OCI-LY7 (cell line): ENCODE measurements at regions not wholly inside any gene's neighbourhood (a gene's known extent, or its start where the extent isn't known, plus 50 kb on each side); places are given as distances from the start of the nearest gene placed in this dataset.

Experiments
- BruUV-seq: library from RNA; stranded (reverse); fragments of 400-500 nt; replicated peaks from 2 replicates; lab custom pipeline; 2021; lab: Mats Ljungman, UMichigan
- CTCF ChIA-PET: fragments of 300-600 bp; sonication (Branson Sonifier 250); formaldehyde crosslinking; loops from one replicate; lab custom pipeline; 2022; ENCODE audit warnings: antibody characterized with exemption; ENCODE audit not compliant: unreplicated experiment; lab: Charles Lee
- POLR2A ChIA-PET: fragments of 300-600 bp; sonication (Branson Sonifier 250); formaldehyde crosslinking; loops from one replicate; lab custom pipeline; 2022; ENCODE audit warnings: antibody characterized with exemption; lab: Charles Lee
- DNase-seq: peaks from one replicate; pipeline ENCODE4 v3.0.0-alpha.2; 2015; ENCODE audit warnings: low spot score
- H2AFZ ChIP-seq: fragments of 200-600 bp; sonication (generic), shearing (Covaris generic); 2 replicates; pipeline ENCODE4 v1.6.1; 2014; ENCODE audit warnings: mild to moderate bottlenecking, antibody characterized with exemption, low read length, moderate library complexity
- H3K27ac ChIP-seq: fragments of 200-600 bp; sonication (generic); 2 replicates; pipeline ENCODE4 v1.5.1; 2014; ENCODE audit warnings: mixed run types, low read depth, mild to moderate bottlenecking, moderate library complexity, low read length, inconsistent platforms; ENCODE audit not compliant: poor library complexity, severe bottlenecking
- H3K36me3 ChIP-seq: fragments of 200-600 bp; sonication (generic); 2 replicates; pipeline ENCODE4 v1.6.1; 2014; ENCODE audit warnings: mild to moderate bottlenecking, antibody characterized with exemption, low read length, moderate library complexity, mixed read lengths; ENCODE audit not compliant: insufficient read depth
- H3K4me1 ChIP-seq: fragments of 200-600 bp; sonication (generic); 2 replicates; pipeline ENCODE4 v1.5.1; 2014; ENCODE audit warnings: mild to moderate bottlenecking, low read length; ENCODE audit not compliant: insufficient read depth, poor library complexity, severe bottlenecking
- H3K4me2 ChIP-seq: fragments of 200-600 bp; sonication (generic); 2 replicates; pipeline ENCODE4 v1.6.1; 2014; ENCODE audit warnings: mild to moderate bottlenecking, low read length
- H3K4me3 ChIP-seq: fragments of 200-600 bp; sonication (generic); 2 replicates; pipeline ENCODE4 v1.5.1; 2014; ENCODE audit warnings: mild to moderate bottlenecking, low read depth, low read length; ENCODE audit not compliant: poor library complexity, severe bottlenecking
- H3K79me2 ChIP-seq: fragments of 200-600 bp; sonication (generic); 2 replicates; pipeline ENCODE4 v1.6.1; 2016; ENCODE audit warnings: low read depth, mild to moderate bottlenecking, low read length, moderate library complexity, mixed read lengths; ENCODE audit not compliant: insufficient read depth
- H3K9me2 ChIP-seq: fragments of 200-600 bp; sonication (generic); 2 replicates; pipeline ENCODE4 v1.6.1; 2016; ENCODE audit warnings: mild to moderate bottlenecking, low read length, mixed read lengths; ENCODE audit not compliant: insufficient read depth
- H3K9me3 ChIP-seq: fragments of 200-600 bp; sonication (generic); 2 replicates; pipeline ENCODE4 v1.6.1; 2014; ENCODE audit warnings: mild to moderate bottlenecking, mixed run types, low read length, mixed read lengths
- H4K20me1 ChIP-seq: fragments of 200-600 bp; sonication (generic); 2 replicates; pipeline ENCODE4 v1.6.1; 2014; ENCODE audit warnings: mild to moderate bottlenecking, antibody characterized with exemption, low read length, moderate library complexity, mixed read lengths; ENCODE audit not compliant: insufficient read depth
- EZH2phosphoT487 ChIP-seq: fragments of 200-600 bp; sonication (generic); IDR thresholded peaks from 2 replicates; pipeline ENCODE4 v1.6.1; 2018; ENCODE audit warnings: low read depth, borderline replicate concordance, mild to moderate bottlenecking, mixed run types, antibody characterized with exemption, low read length, moderate library complexity, mixed read lengths
- intact Hi-C: fragments of 100-400 bp; cut with micrococcal nuclease; formaldehyde crosslinking; loops from one replicate; pipeline ENCODE4 v1.10.0; 2022; ENCODE audit not compliant: unreplicated experiment
- TF ChIP-seq, protein P1 (sequence below): fragments of 200-600 bp; sonication (generic); conservative IDR thresholded peaks from 2 replicates; pipeline ENCODE4 v1.5.1; 2014; ENCODE audit warnings: mild to moderate bottlenecking, antibody characterized with exemption, low read length, moderate library complexity, mixed read lengths

- H3K9me2 ChIP-seq, result no peaks in the 10 kb centered on the region
- no peak for TF ChIP-seq EZH2phosphoT487
- TF ChIP-seq, protein P1, sequence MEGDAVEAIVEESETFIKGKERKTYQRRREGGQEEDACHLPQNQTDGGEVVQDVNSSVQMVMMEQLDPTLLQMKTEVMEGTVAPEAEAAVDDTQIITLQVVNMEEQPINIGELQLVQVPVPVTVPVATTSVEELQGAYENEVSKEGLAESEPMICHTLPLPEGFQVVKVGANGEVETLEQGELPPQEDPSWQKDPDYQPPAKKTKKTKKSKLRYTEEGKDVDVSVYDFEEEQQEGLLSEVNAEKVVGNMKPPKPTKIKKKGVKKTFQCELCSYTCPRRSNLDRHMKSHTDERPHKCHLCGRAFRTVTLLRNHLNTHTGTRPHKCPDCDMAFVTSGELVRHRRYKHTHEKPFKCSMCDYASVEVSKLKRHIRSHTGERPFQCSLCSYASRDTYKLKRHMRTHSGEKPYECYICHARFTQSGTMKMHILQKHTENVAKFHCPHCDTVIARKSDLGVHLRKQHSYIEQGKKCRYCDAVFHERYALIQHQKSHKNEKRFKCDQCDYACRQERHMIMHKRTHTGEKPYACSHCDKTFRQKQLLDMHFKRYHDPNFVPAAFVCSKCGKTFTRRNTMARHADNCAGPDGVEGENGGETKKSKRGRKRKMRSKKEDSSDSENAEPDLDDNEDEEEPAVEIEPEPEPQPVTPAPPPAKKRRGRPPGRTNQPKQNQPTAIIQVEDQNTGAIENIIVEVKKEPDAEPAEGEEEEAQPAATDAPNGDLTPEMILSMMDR, result no peak
- H3K4me1 ChIP-seq, result no peaks in the 10 kb centered on the region
- intact Hi-C loops, result no loop called here
- H3K9me3 ChIP-seq, result no peaks in the 10 kb centered on the region
- ChIA-PET POLR2A (interaction anchor here (1.2 kb wide), 1 partner anchor 29 kb away, joined by 4 read pairs; no protein-coding TSS in a partner anchor), CTCF (no interaction called here)
- no peak for DNase-seq
- H3K36me3 ChIP-seq, result no peaks in the 10 kb centered on the region
- BruUV-seq, result no TSS peak
- no peak overlapping the region for H3K4me2 ChIP-seq
- no peak overlapping the region for H3K27ac ChIP-seq
- no peak overlapping the region for H3K4me3 ChIP-seq
- no peaks in the 10 kb centered on the region for H4K20me1 ChIP-seq
- no peaks in the 10 kb centered on the region for H3K79me2 ChIP-seq
- H2AFZ ChIP-seq, result no peak overlapping the region
Observed at GRCh38 chr1:8267307-8267706, 50.6 kb upstream of the SLC45A1 start.

GRCh38 chr1:8266436-8267165, 51.3 kb upstream of the SLC45A1 start:
- TF ChIP-seq, protein P1, result no peak
- no peak for TF ChIP-seq EZH2phosphoT487
- ChIA-PET CTCF (no interaction called here), POLR2A (no interaction called here)
- no TSS peak for BruUV-seq
- Histone ChIP-seq H4K20me1 (no peaks in the 10 kb centered on the region), H3K79me2 (no peaks in the 10 kb centered on the region), H3K4me1 (no peaks in the 10 kb centered on the region), H3K27ac (no peak overlapping the region), H3K9me3 (no peaks in the 10 kb centered on the region), H3K36me3 (no peaks in the 10 kb centered on the region), H3K9me2 (no peaks in the 10 kb centered on the region), H2AFZ (no peak overlapping the region), H3K4me3 (no peak overlapping the region), H3K4me2 (no peak overlapping the region)
- intact Hi-C loops, result no loop called here
- DNase-seq, result no peak

DNA sequence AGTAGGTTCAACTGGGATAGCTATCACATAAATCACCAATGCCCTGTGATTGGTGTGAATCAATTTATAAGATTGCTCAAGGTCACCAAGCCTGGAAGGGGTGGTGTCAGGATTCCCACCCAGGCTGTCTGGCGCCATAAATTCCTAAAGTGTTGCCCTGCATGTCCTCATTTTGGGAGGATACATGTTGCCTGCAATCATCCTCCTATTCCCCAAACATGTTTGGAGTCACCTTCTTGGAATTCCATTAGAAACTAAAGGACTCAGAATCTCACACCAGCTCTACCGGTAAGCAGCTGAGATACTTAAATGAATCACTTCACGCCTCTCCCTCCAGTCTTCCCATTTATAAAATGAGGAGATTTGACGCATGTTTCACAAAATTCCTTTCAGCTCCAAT, 54.1 kb upstream of the SLC45A1 start:
- H3K4me2 ChIP-seq, result no peak overlapping the region
- intact Hi-C loops, result no loop called here
- POLR2A ChIA-PET, result interaction anchor here (0.6 kb wide), 1 partner anchor 180 kb away, joined by 3 read pairs; no protein-coding TSS in a partner anchor
- DNase-seq, result no peak
- H3K9me3 ChIP-seq, result no peaks in the 10 kb centered on the region
- H3K4me3 ChIP-seq, result no peak overlapping the region
- CTCF ChIA-PET, result no interaction called here
- H3K4me1 ChIP-seq, result no peaks in the 10 kb centered on the region
- no TSS peak for BruUV-seq
- H3K36me3 ChIP-seq, result no peaks in the 10 kb centered on the region
- H3K79me2 ChIP-seq, result no peaks in the 10 kb centered on the region
- no peak overlapping the region for H3K27ac ChIP-seq
- H3K9me2 ChIP-seq, result no peaks in the 10 kb centered on the region
- no peaks in the 10 kb centered on the region for H4K20me1 ChIP-seq
- H2AFZ ChIP-seq, result no peak overlapping the region
- no peak for TF ChIP-seq EZH2phosphoT487
- TF ChIP-seq, protein P1, result no peak
